ENCODE measurements at regions not wholly inside any gene's neighbourhood (a gene's known extent, or its start where the extent isn't known, plus 50 kb on each side); places are given as distances from the start of the nearest gene placed in this dataset.

- H3K27me3 Mint-ChIP-seq: peaks cover 66% of the 10 kb centered on the region
- intact Hi-C loops (cut with micrococcal nuclease): loop anchor here (1.0 to 5.0 kb wide), 5 partner anchors 33 to 1418 kb away; no protein-coding TSS in a partner anchor
- ChIA-PET CTCF (no interaction called here), POLR2A (interaction anchor here (0.8 to 2.0 kb wide), 4 partner anchors 10 to 206 kb away, joined by 3 to 6 read pairs (median 4); partner anchors contain the start of gene ID2)
- peak overlapping the region; percentile 66 for H3K4me3 Mint-ChIP-seq
- TF ChIP-seq, protein P1, sequence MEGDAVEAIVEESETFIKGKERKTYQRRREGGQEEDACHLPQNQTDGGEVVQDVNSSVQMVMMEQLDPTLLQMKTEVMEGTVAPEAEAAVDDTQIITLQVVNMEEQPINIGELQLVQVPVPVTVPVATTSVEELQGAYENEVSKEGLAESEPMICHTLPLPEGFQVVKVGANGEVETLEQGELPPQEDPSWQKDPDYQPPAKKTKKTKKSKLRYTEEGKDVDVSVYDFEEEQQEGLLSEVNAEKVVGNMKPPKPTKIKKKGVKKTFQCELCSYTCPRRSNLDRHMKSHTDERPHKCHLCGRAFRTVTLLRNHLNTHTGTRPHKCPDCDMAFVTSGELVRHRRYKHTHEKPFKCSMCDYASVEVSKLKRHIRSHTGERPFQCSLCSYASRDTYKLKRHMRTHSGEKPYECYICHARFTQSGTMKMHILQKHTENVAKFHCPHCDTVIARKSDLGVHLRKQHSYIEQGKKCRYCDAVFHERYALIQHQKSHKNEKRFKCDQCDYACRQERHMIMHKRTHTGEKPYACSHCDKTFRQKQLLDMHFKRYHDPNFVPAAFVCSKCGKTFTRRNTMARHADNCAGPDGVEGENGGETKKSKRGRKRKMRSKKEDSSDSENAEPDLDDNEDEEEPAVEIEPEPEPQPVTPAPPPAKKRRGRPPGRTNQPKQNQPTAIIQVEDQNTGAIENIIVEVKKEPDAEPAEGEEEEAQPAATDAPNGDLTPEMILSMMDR (IDR thresholded peaks at IDR 0.05): no peak
- DNase-seq (no peak), ATAC-seq (ENCODE audit: low read depth) (peak; percentile 66)
- peaks cover 2% of the 10 kb centered on the region for H3K9me3 Mint-ChIP-seq
- H3K4me1 Mint-ChIP-seq: peaks cover 57% of the 10 kb centered on the region
- no peaks in the 10 kb centered on the region for H3K36me3 Mint-ChIP-seq (ENCODE audit: low read depth)
- peak overlapping the region; percentile 84 for H3K27ac Mint-ChIP-seq
Measured at GRCh38 chr2:8475349-8476031, 206.4 kb upstream of the ID2 start.

DNA sequence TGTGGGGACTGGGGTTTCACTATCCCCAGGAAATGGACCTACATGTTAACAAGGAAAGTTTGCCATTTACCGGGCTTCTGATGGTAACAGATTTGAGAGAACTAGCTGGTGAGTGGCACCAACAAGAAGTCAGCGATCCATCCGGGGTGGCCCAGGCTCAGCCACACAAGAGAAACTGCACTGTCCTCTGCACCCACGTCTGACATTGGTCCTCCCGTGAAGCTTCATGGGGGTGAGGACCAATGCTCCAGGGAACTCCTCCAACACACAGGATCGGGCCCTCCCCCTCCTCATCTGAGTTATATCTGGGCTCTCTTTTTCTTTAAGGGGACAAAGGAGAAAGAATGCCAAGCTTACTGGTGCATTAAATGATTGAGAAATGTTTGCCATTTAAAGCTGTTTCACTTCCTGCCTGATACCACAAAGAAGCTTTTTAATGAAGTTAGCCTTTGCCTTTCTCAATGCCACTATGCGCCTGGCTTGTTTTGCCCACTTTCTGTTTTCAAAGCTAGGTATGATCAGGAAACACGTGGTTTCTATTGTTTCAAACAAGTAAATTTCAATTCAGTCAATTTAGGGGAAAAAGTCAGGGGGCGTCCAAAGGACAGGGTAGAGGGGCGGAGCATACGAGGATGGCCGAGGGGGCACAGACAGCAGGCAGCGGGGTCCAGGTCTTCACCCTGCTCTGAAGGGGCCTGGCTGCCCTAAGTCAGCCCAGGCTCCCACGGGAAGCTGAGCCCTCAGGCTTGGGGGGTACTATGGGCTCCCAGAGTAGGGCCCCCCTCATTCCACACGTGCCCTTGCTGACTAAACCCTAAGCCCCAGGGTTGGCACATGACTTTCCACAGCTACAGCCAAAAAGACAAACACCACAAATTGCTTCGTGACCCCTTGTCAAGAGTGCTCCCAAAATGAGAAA lies 204.0 kb upstream of the ID2 start:
- POLR2A ChIA-PET: interaction anchor here (0.8 to 1.8 kb wide), 7 partner anchors 11 to 174 kb away, joined by 3 to 18 read pairs (median 5); no protein-coding TSS in a partner anchor
- TF ChIP-seq, protein P1 (IDR thresholded peaks at IDR 0.05): no peak
- ATAC-seq (ENCODE audit: low read depth): peak; percentile 70
- Mint-ChIP-seq H3K4me1 (peaks cover 59% of the 10 kb centered on the region), H3K9me3 (peaks cover 2% of the 10 kb centered on the region), H3K4me3 (peak overlapping the region; percentile 71), H3K36me3 (ENCODE audit: low read depth) (no peaks in the 10 kb centered on the region), H3K27ac (peak overlapping the region; percentile 89), H3K27me3 (peaks cover 63% of the 10 kb centered on the region)
- intact Hi-C loops (cut with micrococcal nuclease): loop anchor here (1.0 to 5.0 kb wide), 7 partner anchors 10 to 1421 kb away; no protein-coding TSS in a partner anchor
- CTCF ChIA-PET: interaction anchor here (0.9 to 1.3 kb wide), 2 partner anchors 67 to 203 kb away, joined by 3 read pairs; no protein-coding TSS in a partner anchor
- DNase-seq: peak; percentile 34

DNA sequence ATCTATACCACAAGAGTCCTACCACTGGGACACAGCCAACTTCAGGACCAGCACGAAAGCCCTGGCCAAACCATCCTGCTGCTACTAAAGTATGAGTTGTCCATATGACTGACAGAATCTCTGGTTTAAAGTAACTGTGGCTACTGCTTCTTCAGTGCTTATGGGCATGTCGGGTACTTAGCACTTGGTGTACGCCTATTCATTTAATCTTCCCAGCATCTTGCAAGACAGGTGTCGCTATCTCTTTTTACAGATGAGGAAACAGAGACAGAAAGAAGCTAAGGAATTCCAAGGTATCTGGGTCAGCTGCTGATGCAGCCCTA lies 203.4 kb upstream of the ID2 start:
- intact Hi-C loops (cut with micrococcal nuclease): loop anchor here (1.0 to 5.0 kb wide), 5 partner anchors 10 to 1421 kb away; no protein-coding TSS in a partner anchor
- peaks cover 64% of the 10 kb centered on the region for H3K27me3 Mint-ChIP-seq
- POLR2A ChIA-PET: interaction anchor here (0.8 to 1.8 kb wide), 6 partner anchors 10 to 175 kb away, joined by 3 to 18 read pairs (median 10); no protein-coding TSS in a partner anchor
- TF ChIP-seq, protein P1 (IDR thresholded peaks at IDR 0.05): no peak
- CTCF ChIA-PET: interaction anchor here (0.9 to 1.3 kb wide), 2 partner anchors 67 to 202 kb away, joined by 3 read pairs; no protein-coding TSS in a partner anchor
- peak overlapping the region; percentile 89 for H3K27ac Mint-ChIP-seq
- DNase-seq: no peak
- no peak for ATAC-seq (ENCODE audit: low read depth)
- H3K9me3 Mint-ChIP-seq: peaks cover 2% of the 10 kb centered on the region
- H3K4me3 Mint-ChIP-seq: peak overlapping the region; percentile 71
- peaks cover 58% of the 10 kb centered on the region for H3K4me1 Mint-ChIP-seq
- no peaks in the 10 kb centered on the region for H3K36me3 Mint-ChIP-seq (ENCODE audit: low read depth)

- Mint-ChIP-seq H3K9me3 (peaks cover 2% of the 10 kb centered on the region), H3K4me1 (peaks cover 57% of the 10 kb centered on the region), H3K4me3 (no peak overlapping the region), H3K36me3 (ENCODE audit: low read depth) (no peaks in the 10 kb centered on the region), H3K27ac (no peak overlapping the region), H3K27me3 (peaks cover 62% of the 10 kb centered on the region)
- ChIA-PET POLR2A (no interaction called here), CTCF (no interaction called here)
- ATAC-seq (ENCODE audit: low read depth) (no peak), DNase-seq (no peak)
- TF ChIP-seq, protein P1 (IDR thresholded peaks at IDR 0.05): no peak
- intact Hi-C loops (cut with micrococcal nuclease): loop anchor here (2.0 to 5.0 kb wide), 3 partner anchors 37 to 1422 kb away; no protein-coding TSS in a partner anchor
Measured at GRCh38 chr2:8479298-8479697, 202.6 kb upstream of the ID2 start.

Data from activated B cell treated with CpG ODN at 0.5 μM for 24 hours (primary cell).